Keratinocyte (primary cell): ENCODE measurements at regions not wholly inside any gene's neighbourhood (a gene's known extent, or its start where the extent isn't known, plus 50 kb on each side); places are given as distances from the start of the nearest gene placed in this dataset.

Experiments
- DNase-seq: peaks from one replicate; pipeline ENCODE4 v3.0.0-alpha.2; 2011; ENCODE audit warnings: low read depth, missing footprints, low spot score
- FAIRE-seq: peaks from 2 replicates; lab custom pipeline; 2011; peaks lifted over from hg19 to GRCh38; lab: Jason Lieb, UNC
- H2AFZ ChIP-seq: 2 replicates; pipeline ENCODE4 v1.6.0; 2012; ENCODE audit warnings: low read length, control low read depth, inconsistent platforms; ENCODE audit not compliant: control insufficient read depth
- H3K27ac ChIP-seq: 2 replicates; pipeline ENCODE4 v1.5.1; 2011; ENCODE audit warnings: low read length; ENCODE audit not compliant: control insufficient read depth, insufficient read depth
- H3K27me3 ChIP-seq: 3 replicates; pipeline ENCODE4 v1.6.0; 2011; ENCODE audit warnings: low read length; ENCODE audit not compliant: control insufficient read depth, insufficient read depth; ENCODE audit errors: extremely low read depth
- H3K36me3 ChIP-seq, 2 experiments: 2 replicates in 1 of 2; 3 replicates in 1 of 2; pipeline ENCODE4 v1.5.1; 2011; ENCODE audit warnings: low read length in 2 of 2, mild to moderate bottlenecking in 1 of 2; ENCODE audit not compliant: control insufficient read depth in 2 of 2, insufficient read depth in 2 of 2; ENCODE audit errors: extremely low read depth in 1 of 2
- H3K4me1 ChIP-seq: 3 replicates; pipeline ENCODE4 v1.5.1; 2011; ENCODE audit warnings: low read length; ENCODE audit not compliant: control insufficient read depth, insufficient read depth; ENCODE audit errors: extremely low read depth
- H3K4me2 ChIP-seq: 3 replicates; pipeline ENCODE4 v1.6.0; 2011; ENCODE audit warnings: low read depth, low read length; ENCODE audit not compliant: control insufficient read depth, insufficient read depth; ENCODE audit errors: extremely low read depth
- H3K4me3 ChIP-seq, 3 experiments: fragments of 200-600 bp in 1 of 3; sonication (generic) in 1 of 3; 2 replicates in 2 of 3; 3 replicates in 1 of 3; pipeline ENCODE4 v1.5.1; 2011 to 2016; ENCODE audit warnings: low read length in 3 of 3, mild to moderate bottlenecking in 3 of 3, control low read depth in 2 of 3, inconsistent platforms in 1 of 3, low read depth in 1 of 3, mixed read lengths in 1 of 3, mixed run types in 1 of 3, moderate library complexity in 1 of 3; ENCODE audit not compliant: control insufficient read depth in 2 of 3, insufficient read depth in 2 of 3; ENCODE audit errors: extremely low read depth in 1 of 3
- H3K79me2 ChIP-seq: 2 replicates; pipeline ENCODE4 v1.6.0; 2012; ENCODE audit warnings: low read length; ENCODE audit not compliant: control insufficient read depth, insufficient read depth
- H3K9ac ChIP-seq: 3 replicates; pipeline ENCODE4 v1.6.0; 2011; ENCODE audit warnings: low read length; ENCODE audit not compliant: control insufficient read depth, insufficient read depth; ENCODE audit errors: extremely low read depth
- H3K9me1 ChIP-seq: 3 replicates; pipeline ENCODE4 v1.6.0; 2011; ENCODE audit warnings: low read length; ENCODE audit not compliant: control insufficient read depth, insufficient read depth; ENCODE audit errors: extremely low read depth
- H3K9me3 ChIP-seq: 2 replicates; pipeline ENCODE4 v1.5.1; 2012; ENCODE audit warnings: low read depth, low read length; ENCODE audit not compliant: control insufficient read depth
- H4K20me1 ChIP-seq: 3 replicates; pipeline ENCODE4 v1.6.0; 2011; ENCODE audit warnings: low read length; ENCODE audit not compliant: control insufficient read depth, insufficient read depth; ENCODE audit errors: extremely low read depth
- CTCF ChIP-seq, 3 experiments: IDR thresholded peaks in 1 of 3; conservative IDR thresholded peaks in 1 of 3; optimal IDR thresholded peaks in 1 of 3; 2 replicates in 2 of 3; 3 replicates in 1 of 3; pipeline versions ENCODE3 to v1.5.1; 2011; ENCODE audit warnings: low read length in 3 of 3, mild to moderate bottlenecking in 3 of 3, moderate library complexity in 2 of 3, control low read depth in 1 of 3, inconsistent platforms in 1 of 3; ENCODE audit not compliant: insufficient read depth in 2 of 3; ENCODE audit errors: extremely low read depth in 1 of 3
- EZH2 ChIP-seq: IDR thresholded peaks from one replicate; pipeline ENCODE4 v1.6.1; 2012; ENCODE audit warnings: inconsistent platforms, mild to moderate bottlenecking, low read length, moderate library complexity
- dilution Hi-C: fragments of 300-500 bp; cut with MboI; formaldehyde crosslinking; loops from one replicate; pipeline ENCODE4 v1.7.0; 2020; ENCODE audit warnings: low sequenced_read_pairs; ENCODE audit not compliant: extremely low pct_ligation_motif_present

GRCh38 chr20:47876311-47877088 lies 91.2 kb upstream of the SULF2 start:
- no peaks in the 10 kb centered on the region for H4K20me1 ChIP-seq
- H3K9me3 ChIP-seq: no peaks in the 10 kb centered on the region
- no peak overlapping the region for H3K4me2 ChIP-seq
- dilution Hi-C loops: no loop called here
- H3K27me3 ChIP-seq: no peaks in the 10 kb centered on the region
- FAIRE-seq: no peak
- no peak for TF ChIP-seq CTCF (optimal IDR thresholded peaks at IDR 0.05 in 1 of 3, IDR thresholded peaks at IDR 0.05 in 1 of 3, conservative IDR thresholded peaks at IDR 0.05 in 1 of 3; ENCODE audit: extremely low read depth in 1 of 3, insufficient read depth in 2 of 3, low read length in 3 of 3)
- no peak for TF ChIP-seq EZH2
- no peaks in the 10 kb centered on the region for H3K9me1 ChIP-seq
- H3K4me1 ChIP-seq: no peaks in the 10 kb centered on the region
- no peak overlapping the region for H3K27ac ChIP-seq
- no peak for DNase-seq
- H3K36me3 ChIP-seq: no peaks in the 10 kb centered on the region
- H3K9ac ChIP-seq: no peak overlapping the region
- no peak overlapping the region for H2AFZ ChIP-seq
- H3K79me2 ChIP-seq: no peaks in the 10 kb centered on the region
- no peak overlapping the region for H3K4me3 ChIP-seq

GRCh38 chr20:47875297-47876025 lies 90.2 kb upstream of the SULF2 start:
- H2AFZ ChIP-seq: no peak overlapping the region

More at GRCh38 chr20:47875297-47876025, 90.2 kb upstream of the SULF2 start:
- Histone ChIP-seq H3K9me3 (no peaks in the 10 kb centered on the region), H3K27me3 (no peaks in the 10 kb centered on the region), H3K4me3 (no peak overlapping the region), H3K4me2 (no peak overlapping the region), H3K9ac (no peak overlapping the region), H3K9me1 (no peaks in the 10 kb centered on the region), H3K36me3 (no peaks in the 10 kb centered on the region), H4K20me1 (no peaks in the 10 kb centered on the region), H3K4me1 (no peaks in the 10 kb centered on the region), H3K27ac (no peak overlapping the region), H3K79me2 (no peaks in the 10 kb centered on the region)
- FAIRE-seq (no peak), DNase-seq (no peak)
- dilution Hi-C loops: no loop called here
- no peak for TF ChIP-seq EZH2
- no peak for TF ChIP-seq CTCF (optimal IDR thresholded peaks at IDR 0.05 in 1 of 3, IDR thresholded peaks at IDR 0.05 in 1 of 3, conservative IDR thresholded peaks at IDR 0.05 in 1 of 3; ENCODE audit: extremely low read depth in 1 of 3, insufficient read depth in 2 of 3, low read length in 3 of 3)
